CD4-positive, CD25-positive, alpha-beta regulatory T cell (primary cell): ENCODE measurements at regions not wholly inside any gene's neighbourhood (a gene's known extent, or its start where the extent isn't known, plus 50 kb on each side); places are given as distances from the start of the nearest gene placed in this dataset.

ENCODE experiments used
- ATAC-seq, 2 donors: fragments of 150-1000 bp; cut with Tn5 transposase; one replicate each; pipeline ENCODE4 v1.10.0; 2021; ENCODE audit warnings: low read depth in 2 of 2, moderate number of reproducible peaks in 2 of 2, moderate library complexity in 1 of 2
- DNase-seq, 3 donors: peaks; one replicate each; pipeline versions ENCODE4 v3.0.0 to v3.0.0-alpha.2; 2012 to 2022; ENCODE audit warnings: mixed read lengths in 1 of 3
- H3K27ac ChIP-seq: one replicate; pipeline ENCODE4 v1.7.0; 2013; ENCODE audit warnings: mild to moderate bottlenecking, low read length; ENCODE audit not compliant: insufficient read depth, poor library complexity, severe bottlenecking
- H3K27me3 ChIP-seq: one replicate; pipeline ENCODE4 v1.7.0; 2013; ENCODE audit warnings: low read length; ENCODE audit not compliant: control insufficient read depth, insufficient read depth
- H3K36me3 ChIP-seq: one replicate; pipeline ENCODE4 v1.7.0; 2013; ENCODE audit warnings: mild to moderate bottlenecking, low read length, moderate library complexity; ENCODE audit not compliant: control insufficient read depth, insufficient read depth
- H3K4me1 ChIP-seq: 2 replicates; pipeline ENCODE4 v1.7.0; 2013; ENCODE audit warnings: mild to moderate bottlenecking, low read length; ENCODE audit not compliant: insufficient read depth, control insufficient read depth, poor library complexity, severe bottlenecking
- H3K4me3 ChIP-seq: one replicate; pipeline ENCODE4 v1.7.0; 2013; ENCODE audit warnings: low read depth, mild to moderate bottlenecking, low read length, moderate library complexity
- H3K9me3 ChIP-seq, 2 experiments: 1 replicate in 1 of 2; 2 replicates in 1 of 2; pipeline ENCODE4 v1.7.0; 2013; ENCODE audit warnings: low read length in 2 of 2, mild to moderate bottlenecking in 1 of 2, moderate library complexity in 1 of 2; ENCODE audit not compliant: control insufficient read depth in 2 of 2
- H3K27ac Mint-ChIP-seq, 3 donors: one replicate each; pipeline ENCODE4 v1.8.0; 2020 to 2022; ENCODE audit warnings: mild to moderate bottlenecking in 3 of 3, mixed read lengths in 3 of 3, moderate library complexity in 2 of 3
- H3K27me3 Mint-ChIP-seq: one replicate; pipeline ENCODE4 v1.8.0; 2022; ENCODE audit warnings: mild to moderate bottlenecking, mixed read lengths
- H3K36me3 Mint-ChIP-seq: one replicate; pipeline ENCODE4 v1.8.0; 2020; ENCODE audit warnings: mixed read lengths
- H3K4me1 Mint-ChIP-seq, 4 donors: one replicate each; pipeline ENCODE4 v1.8.0; 2020 to 2022; ENCODE audit warnings: mixed read lengths in 4 of 4, mild to moderate bottlenecking in 1 of 4
- H3K4me3 Mint-ChIP-seq, 4 donors: one replicate each; pipeline ENCODE4 v1.8.0; 2020 to 2022; ENCODE audit warnings: mild to moderate bottlenecking in 4 of 4, mixed read lengths in 4 of 4, moderate library complexity in 3 of 4
- H3K9me3 Mint-ChIP-seq, 7 donors: one replicate each; pipeline ENCODE4 v1.8.0; 2020 to 2022; ENCODE audit warnings: mixed read lengths in 7 of 7, mild to moderate bottlenecking in 3 of 7, moderate library complexity in 2 of 7

DNA sequence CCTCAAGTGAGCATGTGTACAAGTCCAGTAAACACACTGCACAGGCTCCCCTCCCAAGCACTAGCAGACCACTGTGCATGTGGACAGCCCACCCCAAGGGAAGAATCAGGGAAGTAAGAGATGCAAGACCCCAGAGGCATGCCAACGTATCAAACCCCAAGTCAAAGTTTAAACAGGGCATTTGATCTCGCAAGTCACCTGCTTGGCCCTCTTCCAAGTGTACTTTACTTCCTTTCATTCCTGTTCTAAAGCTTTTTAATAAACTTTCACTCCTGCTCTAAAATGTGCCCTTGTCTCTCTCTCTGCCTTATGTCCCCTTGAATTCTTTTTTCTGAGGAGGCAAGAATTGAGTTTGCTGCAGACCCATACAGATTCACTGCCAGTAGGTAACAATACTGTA is 201.2 kb upstream of the PARD3B start:
- ATAC-seq (no peak), DNase-seq (no peak)
- H3K4me1 ChIP-seq, result no peaks in the 10 kb centered on the region
- H3K27ac ChIP-seq, result no peak overlapping the region
- no peaks in the 10 kb centered on the region for H3K4me1 Mint-ChIP-seq
- no peak overlapping the region for H3K27ac Mint-ChIP-seq
- H3K27me3 ChIP-seq, result peaks cover 1% of the 10 kb centered on the region
- H3K9me3 ChIP-seq, result no peaks in the 10 kb centered on the region
- H3K4me3 ChIP-seq, result no peak overlapping the region
- no peaks in the 10 kb centered on the region for H3K27me3 Mint-ChIP-seq
- H3K36me3 Mint-ChIP-seq, result no peaks in the 10 kb centered on the region
- H3K36me3 ChIP-seq, result no peaks in the 10 kb centered on the region
- H3K9me3 Mint-ChIP-seq, result no peaks in the 10 kb centered on the region
- H3K4me3 Mint-ChIP-seq, result no peak overlapping the region

DNA sequence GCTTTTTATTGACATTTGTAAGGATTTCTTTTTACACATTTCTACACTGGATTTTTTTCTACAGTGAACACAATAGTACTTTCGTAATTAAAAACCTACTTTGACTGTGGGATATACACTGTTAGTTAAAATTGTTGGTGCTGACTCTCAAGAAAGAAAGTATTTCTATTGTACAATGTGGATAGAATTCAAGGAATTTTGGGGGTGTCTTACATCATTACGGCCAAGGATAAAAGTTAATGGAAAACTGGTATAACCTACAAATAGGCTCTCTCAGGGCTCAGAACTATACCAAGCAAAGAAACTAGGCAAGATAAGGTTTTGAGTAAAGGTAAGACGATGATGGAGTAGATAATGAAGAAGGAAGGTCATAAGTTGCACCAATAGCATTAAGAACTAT is 198.4 kb upstream of the PARD3B start:
- Histone ChIP-seq H3K9me3 (no peaks in the 10 kb centered on the region), H3K36me3 (no peaks in the 10 kb centered on the region), H3K4me3 (no peak overlapping the region), H3K27ac (no peak overlapping the region), H3K27me3 (no peaks in the 10 kb centered on the region), H3K4me1 (no peaks in the 10 kb centered on the region)
- H3K36me3 Mint-ChIP-seq, result no peaks in the 10 kb centered on the region
- no peaks in the 10 kb centered on the region for H3K27me3 Mint-ChIP-seq
- no peak overlapping the region for H3K27ac Mint-ChIP-seq
- ATAC-seq (no peak), DNase-seq (no peak)
- no peak overlapping the region for H3K4me3 Mint-ChIP-seq
- H3K4me1 Mint-ChIP-seq, result no peaks in the 10 kb centered on the region
- peaks cover 0 to 3% (median 0%) of the 10 kb centered on the region in 7 donors for H3K9me3 Mint-ChIP-seq

DNA sequence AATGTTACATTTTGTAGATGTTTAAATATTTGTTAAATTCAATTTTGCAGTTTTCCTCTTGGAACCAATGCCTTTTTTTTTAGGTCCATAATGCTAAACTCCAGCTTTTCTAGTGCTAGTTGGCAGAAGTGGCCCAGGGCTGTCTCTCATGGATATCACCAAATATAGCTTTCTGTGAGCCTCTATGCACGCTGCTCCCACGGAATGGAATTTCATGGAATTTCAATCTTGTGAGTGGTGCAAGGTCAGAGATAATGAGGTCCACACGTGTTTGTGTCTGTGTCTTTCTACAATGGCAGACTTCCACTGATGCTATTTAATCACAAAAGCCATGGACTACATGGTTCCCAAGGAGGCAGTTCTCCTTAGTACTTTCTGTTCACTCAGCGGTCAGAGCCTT is 191.5 kb upstream of the PARD3B start:
- ATAC-seq, result no peak
- no peaks in the 10 kb centered on the region for H3K4me1 ChIP-seq
- Mint-ChIP-seq H3K4me1 (no peaks in the 10 kb centered on the region), H3K4me3 (no peak overlapping the region), H3K27me3 (peaks cover 5% of the 10 kb centered on the region), H3K36me3 (no peaks in the 10 kb centered on the region), H3K27ac (no peak overlapping the region), H3K9me3 (peaks cover 0 to 3% (median 0%) of the 10 kb centered on the region in 7 donors)
- no peak overlapping the region for H3K4me3 ChIP-seq
- H3K36me3 ChIP-seq, result no peaks in the 10 kb centered on the region
- no peak overlapping the region for H3K27ac ChIP-seq
- peaks cover 4% of the 10 kb centered on the region for H3K27me3 ChIP-seq
- no peaks in the 10 kb centered on the region for H3K9me3 ChIP-seq
- DNase-seq, result no peak

DNA sequence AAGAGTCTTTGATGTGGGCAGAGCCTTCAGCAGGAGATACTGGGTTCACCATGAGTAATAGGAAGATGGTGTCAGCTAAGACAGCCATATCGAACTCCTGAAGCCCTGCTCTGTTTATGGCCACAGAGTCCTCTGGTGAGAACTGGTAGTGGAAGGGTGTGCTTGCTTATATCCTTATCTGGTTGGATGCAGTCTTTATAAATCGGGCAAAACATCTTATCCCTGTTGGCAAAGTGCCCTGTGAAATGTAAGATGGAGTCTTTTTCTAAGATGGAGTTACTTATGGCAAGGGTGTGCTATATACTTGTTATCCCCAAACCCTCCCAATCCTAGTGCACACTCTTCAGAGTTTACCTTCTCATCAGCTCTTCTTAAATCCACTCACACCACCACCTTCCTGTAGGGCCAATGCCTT is 190.8 kb upstream of the PARD3B start:
- H3K27me3 Mint-ChIP-seq, result peaks cover 5% of the 10 kb centered on the region
- Histone ChIP-seq H3K9me3 (no peaks in the 10 kb centered on the region), H3K4me3 (no peak overlapping the region), H3K4me1 (no peaks in the 10 kb centered on the region), H3K36me3 (no peaks in the 10 kb centered on the region), H3K27ac (no peak overlapping the region), H3K27me3 (peaks cover 4% of the 10 kb centered on the region)
- H3K9me3 Mint-ChIP-seq, result peaks cover 0 to 3% (median 0%) of the 10 kb centered on the region in 7 donors
- no peaks in the 10 kb centered on the region for H3K36me3 Mint-ChIP-seq
- no peak overlapping the region for H3K4me3 Mint-ChIP-seq
- H3K4me1 Mint-ChIP-seq, result no peaks in the 10 kb centered on the region
- ATAC-seq, result no peak
- no peak for DNase-seq
- H3K27ac Mint-ChIP-seq, result no peak overlapping the region

DNA sequence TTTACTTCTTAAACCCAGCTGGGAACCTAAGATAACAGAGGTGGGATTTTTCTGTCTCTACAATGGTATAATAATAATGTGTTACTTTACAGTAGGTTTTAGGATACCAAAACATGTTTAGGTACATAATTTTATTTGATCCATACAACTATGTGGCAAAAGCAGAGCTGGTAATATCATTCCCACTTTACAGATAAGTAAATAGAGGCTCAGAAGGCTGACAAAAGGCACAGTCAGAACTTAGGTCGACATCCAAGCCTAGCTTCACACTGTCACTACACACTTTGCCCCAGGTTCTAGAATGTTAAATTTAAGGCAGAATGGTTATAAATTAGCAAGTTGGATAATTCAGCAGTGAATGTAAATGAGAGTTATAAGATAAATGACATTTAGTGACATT is 189.6 kb upstream of the PARD3B start:
- H3K36me3 Mint-ChIP-seq, result no peaks in the 10 kb centered on the region
- peaks cover 0 to 3% (median 0%) of the 10 kb centered on the region in 7 donors for H3K9me3 Mint-ChIP-seq
- Histone ChIP-seq H3K9me3 (no peaks in the 10 kb centered on the region), H3K4me1 (no peaks in the 10 kb centered on the region), H3K36me3 (no peaks in the 10 kb centered on the region), H3K27me3 (peaks cover 4% of the 10 kb centered on the region), H3K27ac (no peak overlapping the region), H3K4me3 (no peak overlapping the region)
- no peak overlapping the region for H3K4me3 Mint-ChIP-seq
- no peak for ATAC-seq
- H3K27me3 Mint-ChIP-seq, result peaks cover 5% of the 10 kb centered on the region
- no peak for DNase-seq
- no peak overlapping the region for H3K27ac Mint-ChIP-seq
- H3K4me1 Mint-ChIP-seq, result no peaks in the 10 kb centered on the region

DNA sequence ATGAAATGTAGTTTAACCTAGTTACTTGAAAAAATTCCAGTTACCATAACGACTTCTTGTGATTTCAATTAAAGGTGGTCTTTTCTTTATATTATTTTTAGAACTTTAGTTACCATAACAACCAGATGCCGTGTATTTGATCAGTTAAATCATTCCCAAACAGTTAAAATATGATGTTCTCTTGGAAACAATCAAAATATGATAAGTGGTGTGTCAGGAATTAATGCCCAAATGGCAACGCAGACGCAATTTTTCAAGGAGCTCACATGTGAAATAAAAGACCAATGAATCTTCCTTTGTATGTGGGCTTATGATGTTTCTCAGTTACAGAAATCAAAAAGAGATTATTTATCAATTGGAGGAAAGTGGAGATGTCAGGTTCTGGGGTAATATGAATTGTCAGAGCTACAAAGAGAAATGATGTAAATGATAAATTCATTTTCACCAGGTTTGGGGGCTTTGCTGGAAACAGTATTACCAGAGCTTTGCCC is 189.1 kb upstream of the PARD3B start:
- Histone ChIP-seq H3K27me3 (peaks cover 4% of the 10 kb centered on the region), H3K4me1 (no peaks in the 10 kb centered on the region), H3K36me3 (no peaks in the 10 kb centered on the region), H3K4me3 (no peak overlapping the region), H3K27ac (no peak overlapping the region), H3K9me3 (no peaks in the 10 kb centered on the region)
- Mint-ChIP-seq H3K27ac (no peak overlapping the region), H3K27me3 (peaks cover 5% of the 10 kb centered on the region), H3K36me3 (no peaks in the 10 kb centered on the region), H3K9me3 (peaks cover 0 to 3% (median 0%) of the 10 kb centered on the region in 7 donors), H3K4me3 (no peak overlapping the region), H3K4me1 (no peaks in the 10 kb centered on the region)
- DNase-seq (no peak), ATAC-seq (no peak)

DNA sequence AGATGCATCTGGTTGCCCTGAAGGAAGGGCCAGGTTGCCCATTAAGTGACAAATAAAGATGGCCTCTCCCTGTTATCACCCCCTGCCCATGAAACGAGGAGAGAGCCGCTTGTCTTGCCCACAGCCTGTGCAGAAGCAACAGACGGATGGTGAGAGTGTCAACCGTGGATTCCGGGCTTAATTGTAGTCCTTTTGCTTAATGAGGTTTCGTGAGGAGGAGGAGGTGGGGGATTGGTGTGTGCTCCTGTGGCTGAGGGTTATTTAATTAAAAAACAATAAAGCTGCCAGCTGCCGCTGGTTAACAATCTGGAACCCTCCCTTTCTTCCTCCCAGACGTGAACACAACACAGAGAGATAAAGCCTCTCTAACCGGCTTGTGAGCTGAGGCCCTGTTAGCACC is 188.0 kb upstream of the PARD3B start:
- H3K27ac Mint-ChIP-seq, result no peak overlapping the region
- peaks cover 0 to 3% (median 0%) of the 10 kb centered on the region in 7 donors for H3K9me3 Mint-ChIP-seq
- ATAC-seq (no peak), DNase-seq (no peak)
- no peaks in the 10 kb centered on the region for H3K9me3 ChIP-seq
- no peak overlapping the region for H3K27ac ChIP-seq
- H3K36me3 ChIP-seq, result no peaks in the 10 kb centered on the region
- H3K4me3 Mint-ChIP-seq, result no peak overlapping the region
- no peaks in the 10 kb centered on the region for H3K36me3 Mint-ChIP-seq
- H3K4me1 Mint-ChIP-seq, result no peaks in the 10 kb centered on the region
- H3K4me1 ChIP-seq, result no peaks in the 10 kb centered on the region
- H3K27me3 Mint-ChIP-seq, result peaks cover 11% of the 10 kb centered on the region
- H3K4me3 ChIP-seq, result no peak overlapping the region
- peaks cover 4% of the 10 kb centered on the region for H3K27me3 ChIP-seq

DNA sequence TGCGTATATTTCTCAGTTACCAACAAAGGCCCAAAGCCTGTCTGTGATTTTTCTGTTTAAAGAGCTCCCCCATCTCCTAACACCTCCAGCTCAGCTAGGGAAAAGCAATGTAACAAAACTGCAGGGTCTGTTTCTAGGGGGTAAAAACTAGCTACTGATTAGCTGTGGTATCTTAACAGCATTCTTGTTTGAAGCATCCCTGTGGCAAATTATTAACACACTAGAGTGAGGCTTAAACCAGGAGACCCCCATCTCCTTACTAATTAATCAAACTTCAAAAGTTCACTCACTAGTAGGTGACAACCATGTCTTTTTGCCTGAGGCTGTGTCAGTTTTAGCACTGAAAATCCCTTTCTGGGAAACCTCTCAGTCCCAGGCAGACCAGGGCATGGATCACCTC is 186.2 kb upstream of the PARD3B start:
- Histone ChIP-seq H3K9me3 (no peaks in the 10 kb centered on the region), H3K4me1 (no peaks in the 10 kb centered on the region), H3K27me3 (peaks cover 2% of the 10 kb centered on the region), H3K4me3 (no peak overlapping the region), H3K27ac (no peak overlapping the region), H3K36me3 (no peaks in the 10 kb centered on the region)
- Mint-ChIP-seq H3K27me3 (peaks cover 6% of the 10 kb centered on the region), H3K4me3 (no peak overlapping the region), H3K4me1 (no peaks in the 10 kb centered on the region), H3K27ac (no peak overlapping the region), H3K36me3 (no peaks in the 10 kb centered on the region), H3K9me3 (peaks cover 0 to 3% (median 0%) of the 10 kb centered on the region in 7 donors)
- no peak for ATAC-seq
- no peak for DNase-seq
